ENCODE measurements at regions not wholly inside any gene's neighbourhood (a gene's known extent, or its start where the extent isn't known, plus 50 kb on each side); places are given as distances from the start of the nearest gene placed in this dataset.

- H3K27me3 ChIP-seq (ENCODE audit: control insufficient read depth, insufficient read depth, low read length): no peaks in the 10 kb centered on the region
- H3K4me3 ChIP-seq (ENCODE audit: low read length): no peak overlapping the region
- H3K27ac ChIP-seq (ENCODE audit: low read length): no peak overlapping the region
- no peaks in the 10 kb centered on the region for H3K36me3 ChIP-seq (ENCODE audit: control insufficient read depth, low read depth, low read length)
- no peaks in the 10 kb centered on the region for H3K4me1 ChIP-seq (ENCODE audit: control insufficient read depth, low read depth, low read length)
- H3K9ac ChIP-seq (ENCODE audit: low read length): no peak overlapping the region
- H3K9me3 ChIP-seq (ENCODE audit: control insufficient read depth, low read depth, low read length): no peaks in the 10 kb centered on the region
Observed at GRCh38 chr11:26040339-26040738, 291.6 kb upstream of the ANO3 start.

GRCh38 chr11:26042113-26042512 lies 289.8 kb upstream of the ANO3 start:
- Histone ChIP-seq H3K27ac (ENCODE audit: low read length) (no peak overlapping the region), H3K9ac (ENCODE audit: low read length) (no peak overlapping the region), H3K36me3 (ENCODE audit: control insufficient read depth, low read depth, low read length) (no peaks in the 10 kb centered on the region), H3K27me3 (ENCODE audit: control insufficient read depth, insufficient read depth, low read length) (no peaks in the 10 kb centered on the region), H3K9me3 (ENCODE audit: control insufficient read depth, low read depth, low read length) (no peaks in the 10 kb centered on the region), H3K4me1 (ENCODE audit: control insufficient read depth, low read depth, low read length) (no peaks in the 10 kb centered on the region), H3K4me3 (ENCODE audit: low read length) (no peak overlapping the region)

GRCh38 chr11:26043665-26044064 lies 288.3 kb upstream of the ANO3 start:
- no peaks in the 10 kb centered on the region for H3K36me3 ChIP-seq (ENCODE audit: control insufficient read depth, low read depth, low read length)
- H3K27ac ChIP-seq (ENCODE audit: low read length): no peak overlapping the region
- H3K4me1 ChIP-seq (ENCODE audit: control insufficient read depth, low read depth, low read length): no peaks in the 10 kb centered on the region
- H3K27me3 ChIP-seq (ENCODE audit: control insufficient read depth, insufficient read depth, low read length): no peaks in the 10 kb centered on the region
- no peak overlapping the region for H3K4me3 ChIP-seq (ENCODE audit: low read length)
- H3K9ac ChIP-seq (ENCODE audit: low read length): no peak overlapping the region
- no peaks in the 10 kb centered on the region for H3K9me3 ChIP-seq (ENCODE audit: control insufficient read depth, low read depth, low read length)

GRCh38 chr11:26044389-26044788 lies 287.5 kb upstream of the ANO3 start:
- no peaks in the 10 kb centered on the region for H3K4me1 ChIP-seq (ENCODE audit: control insufficient read depth, low read depth, low read length)
- no peaks in the 10 kb centered on the region for H3K36me3 ChIP-seq (ENCODE audit: control insufficient read depth, low read depth, low read length)
- H3K4me3 ChIP-seq (ENCODE audit: low read length): no peak overlapping the region
- H3K27me3 ChIP-seq (ENCODE audit: control insufficient read depth, insufficient read depth, low read length): no peaks in the 10 kb centered on the region
- no peak overlapping the region for H3K27ac ChIP-seq (ENCODE audit: low read length)
- H3K9me3 ChIP-seq (ENCODE audit: control insufficient read depth, low read depth, low read length): no peaks in the 10 kb centered on the region
- H3K9ac ChIP-seq (ENCODE audit: low read length): no peak overlapping the region

GRCh38 chr11:26045082-26045481 lies 286.8 kb upstream of the ANO3 start:
- H3K9me3 ChIP-seq (ENCODE audit: control insufficient read depth, low read depth, low read length): no peaks in the 10 kb centered on the region
- H3K27ac ChIP-seq (ENCODE audit: low read length): no peak overlapping the region
- H3K4me1 ChIP-seq (ENCODE audit: control insufficient read depth, low read depth, low read length): no peaks in the 10 kb centered on the region
- no peak overlapping the region for H3K9ac ChIP-seq (ENCODE audit: low read length)
- no peak overlapping the region for H3K4me3 ChIP-seq (ENCODE audit: low read length)
- no peaks in the 10 kb centered on the region for H3K27me3 ChIP-seq (ENCODE audit: control insufficient read depth, insufficient read depth, low read length)
- no peaks in the 10 kb centered on the region for H3K36me3 ChIP-seq (ENCODE audit: control insufficient read depth, low read depth, low read length)

GRCh38 chr11:26048271-26048670 lies 283.7 kb upstream of the ANO3 start:
- Histone ChIP-seq H3K9me3 (ENCODE audit: control insufficient read depth, low read depth, low read length) (no peaks in the 10 kb centered on the region), H3K9ac (ENCODE audit: low read length) (no peak overlapping the region), H3K27me3 (ENCODE audit: control insufficient read depth, insufficient read depth, low read length) (no peaks in the 10 kb centered on the region), H3K4me1 (ENCODE audit: control insufficient read depth, low read depth, low read length) (no peaks in the 10 kb centered on the region), H3K27ac (ENCODE audit: low read length) (no peak overlapping the region), H3K36me3 (ENCODE audit: control insufficient read depth, low read depth, low read length) (no peaks in the 10 kb centered on the region), H3K4me3 (ENCODE audit: low read length) (no peak overlapping the region)

- Histone ChIP-seq H3K9me3 (ENCODE audit: control insufficient read depth, low read depth, low read length) (no peaks in the 10 kb centered on the region), H3K27ac (ENCODE audit: low read length) (no peak overlapping the region), H3K27me3 (ENCODE audit: control insufficient read depth, insufficient read depth, low read length) (no peaks in the 10 kb centered on the region), H3K9ac (ENCODE audit: low read length) (no peak overlapping the region), H3K4me3 (ENCODE audit: low read length) (no peak overlapping the region), H3K4me1 (ENCODE audit: control insufficient read depth, low read depth, low read length) (no peaks in the 10 kb centered on the region), H3K36me3 (ENCODE audit: control insufficient read depth, low read depth, low read length) (no peaks in the 10 kb centered on the region)
Observed at GRCh38 chr11:26053966-26054365, 278.0 kb upstream of the ANO3 start.

GRCh38 chr11:26062660-26063059 lies 269.3 kb upstream of the ANO3 start:
- no peaks in the 10 kb centered on the region for H3K36me3 ChIP-seq (ENCODE audit: control insufficient read depth, low read depth, low read length)
- no peak overlapping the region for H3K27ac ChIP-seq (ENCODE audit: low read length)
- H3K4me3 ChIP-seq (ENCODE audit: low read length): no peak overlapping the region
- H3K9ac ChIP-seq (ENCODE audit: low read length): no peak overlapping the region
- no peaks in the 10 kb centered on the region for H3K27me3 ChIP-seq (ENCODE audit: control insufficient read depth, insufficient read depth, low read length)
- no peaks in the 10 kb centered on the region for H3K9me3 ChIP-seq (ENCODE audit: control insufficient read depth, low read depth, low read length)
- H3K4me1 ChIP-seq (ENCODE audit: control insufficient read depth, low read depth, low read length): no peaks in the 10 kb centered on the region

- no peak overlapping the region for H3K4me3 ChIP-seq (ENCODE audit: low read length)
- H3K9ac ChIP-seq (ENCODE audit: low read length): no peak overlapping the region
- H3K4me1 ChIP-seq (ENCODE audit: control insufficient read depth, low read depth, low read length): no peaks in the 10 kb centered on the region
- H3K36me3 ChIP-seq (ENCODE audit: control insufficient read depth, low read depth, low read length): no peaks in the 10 kb centered on the region
- no peak overlapping the region for H3K27ac ChIP-seq (ENCODE audit: low read length)
- H3K9me3 ChIP-seq (ENCODE audit: control insufficient read depth, low read depth, low read length): no peaks in the 10 kb centered on the region
- H3K27me3 ChIP-seq (ENCODE audit: control insufficient read depth, insufficient read depth, low read length): no peaks in the 10 kb centered on the region
Observed at GRCh38 chr11:26063915-26064314, 268.0 kb upstream of the ANO3 start.

- no peak overlapping the region for H3K9ac ChIP-seq (ENCODE audit: low read length)
Observed at GRCh38 chr11:26065944-26066343, 266.0 kb upstream of the ANO3 start.

GRCh38 chr11:26070714-26071380 lies 261.1 kb upstream of the ANO3 start:
- Histone ChIP-seq H3K27me3 (ENCODE audit: control insufficient read depth, insufficient read depth, low read length) (no peaks in the 10 kb centered on the region), H3K27ac (ENCODE audit: low read length) (no peak overlapping the region), H3K4me3 (ENCODE audit: low read length) (no peak overlapping the region), H3K4me1 (ENCODE audit: control insufficient read depth, low read depth, low read length) (no peaks in the 10 kb centered on the region), H3K36me3 (ENCODE audit: control insufficient read depth, low read depth, low read length) (no peaks in the 10 kb centered on the region), H3K9me3 (ENCODE audit: control insufficient read depth, low read depth, low read length) (no peaks in the 10 kb centered on the region), H3K9ac (ENCODE audit: low read length) (no peak overlapping the region)

More at GRCh38 chr11:26065944-26066343, 266.0 kb upstream of the ANO3 start:
- H3K4me3 ChIP-seq (ENCODE audit: low read length): no peak overlapping the region
- H3K36me3 ChIP-seq (ENCODE audit: control insufficient read depth, low read depth, low read length): no peaks in the 10 kb centered on the region
- no peaks in the 10 kb centered on the region for H3K27me3 ChIP-seq (ENCODE audit: control insufficient read depth, insufficient read depth, low read length)
- no peaks in the 10 kb centered on the region for H3K4me1 ChIP-seq (ENCODE audit: control insufficient read depth, low read depth, low read length)
- H3K27ac ChIP-seq (ENCODE audit: low read length): no peak overlapping the region
- H3K9me3 ChIP-seq (ENCODE audit: control insufficient read depth, low read depth, low read length): no peaks in the 10 kb centered on the region

GRCh38 chr11:26072614-26073153 lies 259.2 kb upstream of the ANO3 start:
- H3K9ac ChIP-seq (ENCODE audit: low read length): no peak overlapping the region
- H3K27me3 ChIP-seq (ENCODE audit: control insufficient read depth, insufficient read depth, low read length): no peaks in the 10 kb centered on the region
- no peaks in the 10 kb centered on the region for H3K4me1 ChIP-seq (ENCODE audit: control insufficient read depth, low read depth, low read length)
- no peak overlapping the region for H3K27ac ChIP-seq (ENCODE audit: low read length)
- no peaks in the 10 kb centered on the region for H3K9me3 ChIP-seq (ENCODE audit: control insufficient read depth, low read depth, low read length)
- no peak overlapping the region for H3K4me3 ChIP-seq (ENCODE audit: low read length)
- no peaks in the 10 kb centered on the region for H3K36me3 ChIP-seq (ENCODE audit: control insufficient read depth, low read depth, low read length)

Measured in iPS-18a (cell line).